Left forelimb (tissue), 1 donor: ENCODE measurements at regions not wholly inside any gene's neighbourhood (a gene's known extent, or its start where the extent isn't known, plus 50 kb on each side); places are given as distances from the start of the nearest gene placed in this dataset.
"Not testable (repeated sequence)": the region's sequence is repeated elsewhere in the genome, so short reads cannot be mapped to it uniquely, and the experiment has no call there.

Experiments used
- DNase-seq: peaks from one replicate; pipeline ENCODE4 v3.0.0-alpha.2; 2018; ENCODE audit warnings: low spot score

DNA sequence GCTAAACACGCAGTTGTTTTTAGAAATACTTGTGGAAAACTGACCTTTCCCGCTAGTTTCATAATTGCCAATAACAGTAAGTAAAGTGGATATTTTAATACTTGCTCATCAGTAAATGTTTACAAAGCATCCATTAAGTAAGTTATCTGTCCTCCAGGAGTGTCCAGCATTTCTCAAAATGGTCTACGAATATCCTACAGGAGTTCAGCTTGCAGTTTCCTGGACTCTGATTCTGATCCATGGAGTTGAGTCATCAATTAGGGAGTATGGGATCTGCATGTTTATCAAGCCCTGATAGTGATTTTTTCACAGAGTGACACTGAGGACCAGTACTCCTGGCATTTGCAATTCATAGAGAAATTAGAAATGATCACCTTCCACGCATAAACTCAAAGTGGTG is 325.2 kb upstream of the AADAT start:
- DNase-seq = no peak

DNA sequence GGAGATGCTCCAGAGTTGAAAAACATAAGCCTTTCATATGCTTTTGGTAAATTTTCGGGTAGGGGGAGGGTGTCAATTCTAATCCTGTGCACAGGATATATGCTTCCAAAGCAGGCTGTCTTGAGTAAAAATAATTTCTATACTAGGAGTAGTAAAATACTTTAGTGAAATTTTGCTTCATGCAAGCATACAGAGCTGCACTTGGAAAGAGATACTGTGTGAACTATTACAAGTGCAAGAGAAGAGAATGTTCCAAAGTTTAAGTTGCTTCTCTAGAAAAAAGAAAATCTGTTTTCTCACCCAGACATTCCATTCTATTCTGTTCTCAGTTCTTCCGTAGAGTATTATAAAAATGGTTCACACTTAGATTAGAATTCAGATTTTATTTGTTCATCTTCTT is 324.6 kb upstream of the AADAT start:
- no peak for DNase-seq

DNA sequence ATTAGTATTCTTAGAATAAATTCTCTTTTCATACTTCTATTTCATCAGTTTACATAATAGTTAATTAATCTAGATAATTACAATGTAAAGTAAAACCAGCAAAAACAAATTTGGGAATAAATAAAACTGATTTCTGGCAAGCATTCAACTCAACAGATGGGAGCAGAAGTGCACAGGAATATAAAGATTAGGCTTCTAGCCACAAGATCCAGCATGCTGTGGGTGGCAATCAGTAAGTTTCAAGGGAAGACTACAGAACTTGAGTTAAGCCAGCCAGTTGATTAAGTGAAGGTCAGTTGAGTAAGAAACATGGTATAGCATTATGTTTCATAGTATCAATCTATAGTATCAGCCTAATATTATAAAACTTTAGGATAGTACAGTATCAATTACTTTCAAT is 324.2 kb upstream of the AADAT start:
- DNase-seq = no peak

DNA sequence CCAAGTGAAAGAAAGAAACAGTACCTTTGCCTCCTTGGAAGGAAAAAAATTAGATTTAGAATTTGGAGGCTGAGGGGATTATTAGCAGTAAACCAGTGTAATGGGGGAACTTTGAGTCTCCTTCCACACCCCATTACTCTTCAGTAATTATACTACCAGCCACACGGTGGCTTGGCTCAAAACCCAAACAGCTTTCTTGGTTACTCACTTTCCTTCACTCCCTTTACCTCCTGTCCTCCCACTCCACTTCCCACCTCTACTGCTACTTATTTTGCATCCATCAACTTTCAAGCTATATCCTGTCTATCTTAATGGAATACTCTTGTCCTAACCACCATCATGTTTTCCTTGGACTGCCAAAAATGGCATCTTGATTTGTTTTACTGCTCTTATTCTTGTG is 310.6 kb upstream of the AADAT start:
- no peak for DNase-seq

DNA sequence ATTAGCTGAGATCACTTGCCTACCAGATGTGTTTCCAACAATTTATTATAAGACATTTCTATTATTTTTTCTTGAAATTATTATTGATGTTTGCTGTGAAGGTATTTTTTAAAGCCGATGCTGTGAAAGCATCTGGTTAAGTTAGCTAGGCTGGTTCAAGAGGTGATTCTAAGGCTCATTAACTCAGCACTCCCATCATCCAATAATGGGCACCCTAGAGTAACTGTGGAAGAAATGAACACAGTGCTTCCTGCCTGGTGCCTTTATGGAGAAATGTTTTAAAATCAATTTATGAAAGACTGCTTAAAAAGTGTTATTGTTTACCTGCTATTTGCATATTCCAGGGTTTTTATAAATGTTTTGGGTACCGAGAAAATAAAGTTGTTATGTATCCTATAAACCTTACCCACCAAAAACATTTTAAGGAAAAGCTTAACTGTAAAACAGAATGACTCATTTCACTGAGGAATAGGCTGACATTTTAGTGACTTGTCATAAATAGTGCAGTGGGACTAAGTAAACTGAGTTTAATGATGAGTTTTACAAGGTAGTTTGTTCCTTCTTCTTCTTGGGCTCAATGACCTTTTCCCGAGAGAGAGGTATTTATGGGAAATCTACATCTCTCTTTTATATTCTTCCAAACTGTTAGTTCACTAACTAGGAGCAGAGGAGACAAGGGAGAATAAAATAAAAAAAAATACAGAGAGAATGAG is 310.0 kb upstream of the AADAT start:
- no peak for DNase-seq

DNA sequence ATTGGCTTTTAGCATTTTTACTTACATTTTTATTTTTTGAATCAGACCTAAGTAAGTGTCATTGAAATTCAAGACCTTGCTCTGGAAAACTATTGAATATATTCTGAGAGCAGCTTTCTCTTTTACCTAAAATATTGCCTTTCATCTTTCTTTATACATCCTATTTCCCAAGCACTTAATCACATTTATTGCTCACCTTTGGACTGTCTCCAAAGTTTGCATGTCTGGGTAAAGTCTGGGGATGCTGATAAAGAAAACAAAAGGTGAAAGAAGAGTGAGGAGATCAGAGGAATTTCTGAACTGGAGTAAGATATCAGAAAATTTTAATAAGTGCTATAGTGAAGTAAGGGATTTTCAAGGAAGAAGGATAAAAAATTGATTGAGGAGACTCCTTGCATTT is 308.5 kb upstream of the AADAT start:
- no peak for DNase-seq

DNA sequence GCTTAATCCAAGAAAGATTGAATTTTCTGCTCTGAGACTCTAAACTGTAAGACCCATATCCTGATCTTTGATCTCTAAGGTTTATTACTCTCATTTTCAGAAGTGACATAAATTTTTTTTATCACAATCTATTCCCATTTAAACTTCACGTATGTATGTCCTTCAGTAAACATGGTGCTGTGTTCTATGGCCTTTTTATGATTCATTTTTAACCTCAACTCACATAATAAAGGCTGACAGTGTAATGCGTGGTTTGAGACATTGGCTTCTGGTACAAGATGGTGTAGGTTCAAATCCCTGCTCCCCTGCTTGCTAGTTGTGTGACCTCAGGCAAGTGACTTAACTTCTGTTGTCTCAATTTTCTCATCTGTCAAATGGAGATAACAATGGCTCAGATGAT is 306.0 kb upstream of the AADAT start:
- no peak for DNase-seq

DNA sequence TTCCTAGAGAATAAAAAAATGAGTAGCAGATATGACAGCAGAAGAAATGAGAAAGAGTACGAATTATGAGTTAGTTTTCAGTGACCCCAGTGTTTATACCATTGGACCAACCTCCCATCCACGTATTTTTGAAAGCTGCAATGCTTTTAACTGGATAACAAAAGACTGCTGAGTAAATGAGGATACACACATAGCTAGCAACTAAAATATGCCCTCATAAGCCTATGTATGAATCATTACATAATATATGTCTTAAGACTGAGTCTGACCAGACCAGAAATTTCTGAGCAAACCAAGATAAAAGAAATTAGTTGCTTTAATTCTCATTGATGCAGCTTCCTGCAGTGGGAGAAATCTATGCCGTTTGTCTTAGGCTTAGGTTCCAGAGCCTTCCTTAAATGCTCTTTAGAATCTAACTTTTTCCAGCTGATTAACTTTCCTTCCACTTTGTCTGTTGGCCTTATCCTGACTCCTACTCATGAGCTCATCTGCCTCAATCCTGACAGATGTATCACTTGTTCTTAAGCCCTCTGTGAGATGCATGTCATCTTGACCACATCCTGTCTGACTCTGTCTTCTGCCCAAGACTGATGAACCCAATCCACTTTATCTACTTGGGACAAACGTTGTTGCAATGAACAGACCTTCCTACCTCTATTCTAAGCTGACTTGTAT is 301.4 kb upstream of the AADAT start:
- no peak for DNase-seq

DNA sequence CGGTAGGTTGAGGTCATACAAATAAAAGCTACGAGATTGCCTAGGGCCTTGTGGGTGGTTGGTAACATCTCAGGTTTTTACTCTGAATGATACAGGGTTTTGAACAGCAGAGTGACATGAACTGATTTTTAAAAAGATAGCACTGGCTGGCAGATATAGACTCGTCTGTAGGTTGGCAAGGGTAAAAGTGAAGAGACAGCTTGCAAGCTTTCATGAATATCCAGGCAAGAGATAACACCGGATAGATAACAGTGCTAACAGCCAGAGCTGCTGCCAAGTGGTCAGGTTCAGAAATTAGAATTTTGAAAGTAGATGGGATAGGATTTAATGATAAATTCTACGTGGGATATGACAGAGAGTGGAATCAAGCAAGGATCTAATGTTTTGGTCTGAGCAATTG is 299.7 kb upstream of the AADAT start:
- DNase-seq = no peak

DNA sequence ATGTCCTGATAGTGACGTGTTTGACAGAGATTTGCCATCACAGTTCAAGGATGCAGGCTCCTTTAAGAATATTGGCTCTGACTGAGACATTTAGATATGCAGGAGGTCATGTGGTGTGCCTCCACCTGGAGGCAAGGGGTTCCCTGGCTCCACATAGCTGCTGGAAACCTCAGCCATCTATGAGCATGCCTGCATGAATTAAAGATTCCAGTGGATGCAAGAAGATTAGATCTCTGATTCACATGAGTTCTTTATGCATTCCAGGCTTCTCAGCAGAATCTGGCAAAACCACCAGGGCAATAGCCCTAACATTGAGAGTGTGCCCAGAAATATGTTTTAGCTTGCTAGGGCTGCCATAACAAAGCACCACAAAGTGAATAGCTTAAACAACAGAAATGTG is 298.5 kb upstream of the AADAT start:
- DNase-seq = no peak

DNA sequence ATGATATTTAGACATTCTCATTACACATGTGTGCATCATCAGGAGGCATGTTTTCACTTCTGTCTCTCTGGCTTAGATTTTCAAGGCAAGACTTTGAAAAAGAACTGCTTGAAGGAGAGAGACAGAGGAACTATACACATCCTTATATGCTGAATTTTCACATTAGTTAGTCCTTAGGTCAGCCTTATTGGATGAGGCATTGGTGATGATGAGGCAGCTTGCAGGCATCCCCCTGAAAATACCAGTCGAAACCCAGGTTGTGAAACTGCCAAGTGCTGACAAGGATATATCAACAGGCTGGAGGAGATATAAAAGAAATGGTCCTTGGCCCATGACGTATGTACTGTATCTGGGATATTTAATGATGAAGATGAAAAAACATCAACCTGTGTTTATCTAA is 297.2 kb upstream of the AADAT start:
- no peak for DNase-seq

DNA sequence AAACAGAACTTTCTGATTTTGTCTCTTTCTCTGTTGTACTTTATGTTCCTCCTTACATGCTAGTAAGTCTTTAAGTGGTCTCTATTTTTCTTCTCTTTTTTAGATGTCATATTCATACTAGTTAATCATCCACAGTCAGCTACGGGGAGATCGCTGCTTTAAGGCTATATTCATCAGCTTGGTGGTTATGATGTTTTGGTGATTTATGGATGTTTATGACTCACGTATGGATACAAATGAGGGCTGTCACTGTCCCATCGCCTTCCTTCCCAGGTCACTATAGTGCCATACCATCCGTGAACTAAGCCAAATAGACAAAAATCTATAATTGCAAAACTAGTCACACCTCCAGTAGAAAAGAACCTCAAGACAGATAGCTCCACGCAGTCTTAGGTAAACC is 296.8 kb upstream of the AADAT start:
- no peak for DNase-seq

DNA sequence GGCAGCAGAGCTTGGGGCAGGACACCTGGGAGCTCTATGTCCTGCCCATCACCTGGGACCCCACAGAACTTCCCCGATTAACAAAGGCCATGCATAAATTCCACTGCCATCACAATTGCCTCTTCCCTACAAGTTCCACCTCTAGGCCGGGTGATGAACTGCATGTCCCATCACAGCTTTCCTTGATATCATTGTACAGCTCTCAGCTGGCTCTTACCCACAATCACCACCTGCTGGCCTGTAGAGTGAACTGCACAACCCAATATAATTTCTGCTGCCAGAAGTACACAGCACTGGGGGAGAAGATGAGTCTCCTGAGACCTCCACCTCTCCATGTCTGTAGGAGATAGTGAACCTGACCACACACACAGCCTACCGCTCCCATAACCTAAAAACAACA is 285.0 kb upstream of the AADAT start:
- DNase-seq = no peak

DNA sequence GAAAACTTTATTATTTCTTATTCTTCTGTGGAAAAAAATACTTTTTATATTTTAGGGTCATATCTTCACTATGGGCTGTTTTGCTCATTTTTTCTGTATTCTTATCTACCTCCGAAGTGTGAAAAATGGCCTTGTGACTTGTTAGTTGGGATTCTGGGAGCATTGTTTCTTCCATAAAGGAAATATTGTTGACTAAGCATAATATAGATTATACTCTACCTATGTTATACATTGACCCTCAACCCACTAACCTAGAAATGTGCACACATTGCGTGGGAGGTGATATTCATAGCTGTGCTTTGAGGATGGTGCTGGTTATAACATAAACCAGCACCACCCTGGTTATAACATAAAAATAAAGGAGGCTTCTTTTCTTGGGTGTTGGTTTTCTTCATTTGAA is 259.2 kb upstream of the AADAT start:
- DNase-seq = no peak

DNA sequence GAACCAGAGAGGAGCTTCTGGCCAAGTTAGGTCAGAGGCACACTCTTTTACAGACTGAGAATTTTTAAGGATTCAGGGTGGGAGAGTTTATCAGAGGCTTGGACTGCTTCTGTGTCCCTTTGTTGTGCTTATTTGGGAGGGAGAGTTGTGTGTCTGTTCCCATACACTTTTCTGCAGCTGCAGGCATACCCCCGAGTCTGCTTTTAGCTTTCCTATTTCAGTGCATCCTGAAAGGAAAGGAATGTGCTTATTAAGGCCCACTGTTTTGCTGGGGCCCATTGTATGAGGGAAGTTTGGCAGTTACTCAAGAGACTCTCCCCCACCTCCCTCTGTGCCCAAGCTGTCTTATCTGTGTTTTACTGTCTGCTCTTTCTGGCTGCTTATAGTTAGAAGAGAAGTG is 257.4 kb upstream of the AADAT start:
- not testable (repeated sequence) for DNase-seq

DNA sequence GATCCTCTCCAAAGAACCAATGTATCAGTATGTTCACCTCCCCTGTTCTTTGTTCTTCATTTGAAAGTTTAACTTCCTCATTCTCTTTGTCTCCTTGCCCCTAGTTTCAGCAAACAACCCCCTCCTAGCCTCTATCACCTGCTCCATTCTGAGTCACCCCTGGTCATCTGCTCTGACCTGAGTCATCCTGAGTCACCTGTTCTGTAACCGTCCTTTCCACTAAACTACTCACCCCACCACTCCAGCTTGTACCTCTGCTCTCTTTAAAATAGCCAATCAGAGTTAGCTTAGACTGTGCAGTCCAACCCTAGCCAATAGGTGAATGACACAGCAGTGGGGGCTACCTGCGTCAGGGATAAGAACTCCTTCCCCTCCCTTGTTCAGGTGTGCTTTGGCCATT is 249.8 kb upstream of the AADAT start:
- no peak for DNase-seq

DNA sequence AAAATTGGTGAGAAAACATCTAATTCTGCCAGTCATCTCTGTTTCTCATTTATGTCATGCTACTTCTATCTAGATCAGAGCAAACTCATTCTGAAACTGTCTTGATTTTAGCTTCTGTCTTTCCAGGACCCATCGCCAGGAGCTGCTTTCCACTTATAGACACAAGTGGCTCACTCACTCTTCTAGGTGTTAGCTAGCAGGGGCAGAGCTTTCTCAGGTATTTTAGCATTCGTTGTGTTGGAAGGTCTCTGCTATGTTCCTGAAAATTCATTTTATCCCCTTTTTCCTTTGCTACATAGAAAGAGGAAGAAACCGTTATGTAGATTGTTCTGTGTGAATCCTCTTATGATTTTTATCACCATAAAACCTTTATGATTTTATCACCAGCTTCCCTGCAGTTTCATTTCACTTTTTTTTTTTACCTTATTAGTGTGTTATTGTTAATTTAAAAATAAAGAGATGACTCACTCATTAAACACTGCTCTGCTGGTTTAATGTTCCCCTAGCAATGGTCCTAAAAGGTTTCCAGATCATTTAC is 246.6 kb upstream of the AADAT start:
- no peak for DNase-seq

DNA sequence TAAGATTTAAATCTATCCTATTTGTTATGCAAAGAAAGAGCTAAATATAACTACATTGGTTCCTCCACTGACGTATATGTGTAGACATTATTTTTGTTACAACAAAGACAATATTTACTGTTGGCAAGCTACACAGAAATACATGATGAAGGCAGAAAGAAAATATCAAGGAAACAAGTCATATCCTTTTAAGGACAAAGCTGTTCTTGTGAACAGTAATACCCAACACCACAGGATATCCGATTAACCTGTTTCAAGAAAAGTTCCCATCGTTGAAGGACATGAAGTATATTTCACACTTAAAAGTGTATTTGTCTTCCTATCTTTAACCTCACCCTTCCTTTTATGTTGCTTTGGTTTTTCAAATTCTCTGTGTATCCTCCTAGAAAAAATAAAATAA is 235.8 kb upstream of the AADAT start:
- no peak for DNase-seq

DNA sequence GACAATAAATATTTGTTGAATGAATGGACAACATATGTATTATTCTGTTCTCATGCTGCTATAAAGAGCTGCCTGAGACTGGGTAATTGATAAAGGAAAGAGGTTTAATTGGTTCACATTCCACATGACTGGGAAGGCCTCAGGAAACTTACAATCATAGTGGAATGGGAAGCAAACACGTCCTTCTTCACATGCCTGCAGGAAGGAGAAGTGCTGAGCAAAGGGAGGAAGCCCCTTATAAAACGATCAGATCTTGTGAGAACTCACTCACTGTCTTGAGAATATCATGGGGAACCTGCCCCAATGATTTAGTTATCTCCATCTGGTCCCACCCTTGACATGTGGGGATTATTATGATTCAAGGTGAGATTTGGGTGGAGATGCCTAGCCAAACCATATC is 233.9 kb upstream of the AADAT start:
- DNase-seq = no peak

DNA sequence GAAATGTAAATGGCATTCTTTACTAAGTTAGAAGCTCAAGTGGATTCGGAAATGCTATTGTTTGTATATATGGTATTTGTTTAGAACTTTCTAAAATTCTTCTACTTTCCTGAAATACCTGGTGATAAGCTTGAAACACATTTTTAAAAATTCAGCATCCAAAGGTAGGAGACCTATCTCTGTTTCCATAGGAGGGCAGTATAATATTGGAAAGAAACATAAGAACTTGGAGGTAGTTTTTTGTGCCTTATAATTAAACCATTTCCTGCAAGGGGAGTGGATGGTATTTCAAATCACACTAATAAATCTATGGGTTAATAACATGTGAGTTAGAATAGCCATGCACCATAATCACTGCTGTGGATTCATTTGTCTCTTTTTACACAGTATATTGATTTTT is 217.4 kb upstream of the AADAT start:
- no peak for DNase-seq

DNA sequence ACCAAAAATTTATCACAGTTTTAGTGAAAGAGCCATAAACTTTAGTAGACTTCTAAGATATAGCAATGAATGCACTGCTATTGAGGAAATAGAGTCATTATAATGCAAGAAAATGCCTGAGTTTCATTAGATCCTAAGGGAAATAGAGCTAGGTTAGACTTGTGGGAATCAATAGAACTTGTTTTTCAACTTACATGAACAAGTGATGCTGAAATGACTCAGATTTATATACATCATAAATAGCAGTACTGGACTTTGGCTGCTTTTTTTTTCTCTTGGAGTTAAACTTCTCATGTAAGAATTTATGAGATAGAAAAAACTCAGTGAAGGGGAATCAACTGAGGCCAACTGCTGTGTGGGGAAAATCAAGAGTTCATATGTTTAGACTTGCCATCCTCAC is 216.5 kb upstream of the AADAT start:
- no peak for DNase-seq

DNA sequence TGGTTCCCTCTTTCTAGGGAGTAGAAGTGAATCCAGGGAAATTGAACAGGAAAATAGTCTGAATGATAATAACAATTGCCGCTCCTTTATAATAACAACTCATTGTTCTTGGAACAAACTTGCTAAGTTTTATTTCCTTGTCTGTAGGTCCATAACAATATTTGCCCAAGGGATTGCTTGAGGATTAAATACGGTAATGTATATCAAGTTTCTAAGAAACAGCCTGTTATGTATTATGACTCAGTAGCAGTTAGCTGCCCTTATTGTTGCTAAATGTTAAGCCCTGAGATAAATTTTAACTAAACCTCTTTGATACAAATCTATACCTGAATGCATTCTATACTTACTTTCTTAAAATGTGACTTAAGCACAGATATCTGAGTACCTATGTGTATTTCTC is 215.9 kb upstream of the AADAT start:
- no peak for DNase-seq

DNA sequence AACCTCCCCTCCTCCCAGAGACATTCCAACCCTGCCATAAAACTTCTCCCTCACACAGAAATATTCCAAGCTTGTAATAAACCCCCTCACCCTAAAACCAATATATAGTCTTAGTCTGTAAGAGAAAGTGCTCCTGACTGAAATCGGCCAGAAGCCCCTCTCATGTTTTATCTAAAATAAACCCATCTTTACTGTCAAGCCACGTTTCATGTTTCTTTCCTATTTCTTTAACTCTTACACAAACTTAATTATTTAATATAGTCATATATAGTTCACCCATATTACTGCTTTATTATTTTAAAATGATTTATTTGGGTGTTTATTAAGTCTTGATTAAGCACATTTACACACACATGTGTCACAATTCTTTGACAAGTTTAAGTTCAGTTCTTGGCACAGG is 191.3 kb upstream of the AADAT start:
- no peak for DNase-seq

DNA sequence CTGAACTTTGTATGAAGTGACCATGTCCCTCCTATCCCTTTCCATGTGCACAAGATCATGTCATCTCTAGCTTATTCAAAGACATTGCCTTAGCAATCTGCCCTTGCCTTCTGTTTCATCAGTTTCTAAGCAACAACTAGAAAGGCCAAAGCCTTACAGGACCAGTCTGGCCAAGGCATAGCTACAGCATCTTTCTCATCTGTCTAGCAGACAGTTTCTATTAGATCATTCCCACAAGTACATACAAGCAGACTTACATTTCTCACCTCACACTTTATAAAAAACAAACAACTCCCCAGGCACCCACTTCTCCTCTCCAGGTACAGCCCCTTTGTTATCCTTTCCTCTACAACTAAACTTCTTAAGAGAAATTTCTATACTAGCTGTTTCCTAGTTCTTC is 188.7 kb upstream of the AADAT start:
- DNase-seq = no peak
